ENCODE measurements at regions not wholly inside any gene's neighbourhood (a gene's known extent, or its start where the extent isn't known, plus 50 kb on each side); places are given as distances from the start of the nearest gene placed in this dataset.

GRCh38 chr18:45317948-45318640 lies 297.2 kb upstream of the SLC14A2 start:
- Histone ChIP-seq H3K4me3 (ENCODE audit: low read depth, low read length) (no peak overlapping the region), H3K4me1 (no peaks in the 10 kb centered on the region), H3K9me3 (no peaks in the 10 kb centered on the region), H3K27me3 (replicated peaks; ENCODE audit: control insufficient read depth, insufficient read depth, low read length) (no peaks in the 10 kb centered on the region), H3K36me3 (ENCODE audit: control insufficient read depth, insufficient read depth, low read length) (no peaks in the 10 kb centered on the region)
- Mint-ChIP-seq H3K27ac (ENCODE audit: unreplicated experiment) (no peak overlapping the region), H3K9me3 (ENCODE audit: unreplicated experiment) (no peaks in the 10 kb centered on the region), H3K4me1 (ENCODE audit: low read depth, unreplicated experiment) (no peaks in the 10 kb centered on the region), H3K36me3 (ENCODE audit: insufficient read depth, unreplicated experiment) (no peaks in the 10 kb centered on the region), H3K27me3 (ENCODE audit: insufficient read depth, unreplicated experiment) (no peaks in the 10 kb centered on the region), H3K4me3 (ENCODE audit: unreplicated experiment) (no peak overlapping the region)
- intact Hi-C loops (cut with micrococcal nuclease; ENCODE audit: unreplicated experiment): loop anchor here (5.0 kb wide), 1 partner anchor 64 kb away; no protein-coding TSS in a partner anchor
- ChIA-PET CTCF (interaction anchor here (1.2 kb wide), 1 partner anchor 107 kb away, joined by 3 read pairs; no protein-coding TSS in a partner anchor), POLR2A (no interaction called here)
- no TSS peak for BruUV-seq (replicated peaks)
- TF ChIP-seq, protein P1, sequence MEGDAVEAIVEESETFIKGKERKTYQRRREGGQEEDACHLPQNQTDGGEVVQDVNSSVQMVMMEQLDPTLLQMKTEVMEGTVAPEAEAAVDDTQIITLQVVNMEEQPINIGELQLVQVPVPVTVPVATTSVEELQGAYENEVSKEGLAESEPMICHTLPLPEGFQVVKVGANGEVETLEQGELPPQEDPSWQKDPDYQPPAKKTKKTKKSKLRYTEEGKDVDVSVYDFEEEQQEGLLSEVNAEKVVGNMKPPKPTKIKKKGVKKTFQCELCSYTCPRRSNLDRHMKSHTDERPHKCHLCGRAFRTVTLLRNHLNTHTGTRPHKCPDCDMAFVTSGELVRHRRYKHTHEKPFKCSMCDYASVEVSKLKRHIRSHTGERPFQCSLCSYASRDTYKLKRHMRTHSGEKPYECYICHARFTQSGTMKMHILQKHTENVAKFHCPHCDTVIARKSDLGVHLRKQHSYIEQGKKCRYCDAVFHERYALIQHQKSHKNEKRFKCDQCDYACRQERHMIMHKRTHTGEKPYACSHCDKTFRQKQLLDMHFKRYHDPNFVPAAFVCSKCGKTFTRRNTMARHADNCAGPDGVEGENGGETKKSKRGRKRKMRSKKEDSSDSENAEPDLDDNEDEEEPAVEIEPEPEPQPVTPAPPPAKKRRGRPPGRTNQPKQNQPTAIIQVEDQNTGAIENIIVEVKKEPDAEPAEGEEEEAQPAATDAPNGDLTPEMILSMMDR (IDR thresholded peaks at IDR 0.05; ENCODE audit: insufficient read depth in 1 of 2, low read depth in 1 of 2, low read length in 1 of 2, severe bottlenecking in 1 of 2, unreplicated experiment in 1 of 2): no peak
- no peak for DNase-seq

DNA sequence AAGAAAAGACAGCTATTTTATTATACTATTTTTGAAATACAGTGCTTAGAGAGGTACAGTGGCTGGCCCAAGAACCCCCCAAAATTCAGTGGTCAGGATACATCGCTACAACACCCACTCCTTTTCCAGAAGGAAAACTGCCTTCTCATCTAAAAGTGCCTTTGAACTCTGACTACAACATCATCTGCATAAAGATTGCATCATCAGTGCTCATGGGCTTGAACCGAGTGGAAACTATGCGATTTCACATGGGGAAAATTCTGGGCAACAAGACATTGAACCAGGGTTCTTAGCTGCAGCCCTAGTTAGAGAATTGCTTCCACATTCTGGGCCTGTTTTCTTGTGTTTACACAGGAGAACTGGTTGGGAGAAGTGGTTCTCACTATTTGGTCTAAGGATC lies 294.6 kb upstream of the SLC14A2 start:
- H3K27ac Mint-ChIP-seq (ENCODE audit: unreplicated experiment): no peak overlapping the region
- H3K4me3 ChIP-seq (ENCODE audit: low read depth, low read length): no peak overlapping the region
- no peaks in the 10 kb centered on the region for H3K36me3 Mint-ChIP-seq (ENCODE audit: insufficient read depth, unreplicated experiment)
- H3K27me3 ChIP-seq (replicated peaks; ENCODE audit: control insufficient read depth, insufficient read depth, low read length): no peaks in the 10 kb centered on the region
- no peaks in the 10 kb centered on the region for H3K36me3 ChIP-seq (ENCODE audit: control insufficient read depth, insufficient read depth, low read length)
- no peaks in the 10 kb centered on the region for H3K27me3 Mint-ChIP-seq (ENCODE audit: insufficient read depth, unreplicated experiment)
- no peak overlapping the region for H3K4me3 Mint-ChIP-seq (ENCODE audit: unreplicated experiment)
- H3K9me3 Mint-ChIP-seq (ENCODE audit: unreplicated experiment): no peaks in the 10 kb centered on the region
- no peaks in the 10 kb centered on the region for H3K4me1 Mint-ChIP-seq (ENCODE audit: low read depth, unreplicated experiment)
- DNase-seq: no peak
- POLR2A ChIA-PET: no interaction called here
- TF ChIP-seq, protein P1 (IDR thresholded peaks at IDR 0.05; ENCODE audit: insufficient read depth in 1 of 2, low read depth in 1 of 2, low read length in 1 of 2, severe bottlenecking in 1 of 2, unreplicated experiment in 1 of 2): no peak
- intact Hi-C loops (cut with micrococcal nuclease; ENCODE audit: unreplicated experiment): no loop called here
- no peaks in the 10 kb centered on the region for H3K9me3 ChIP-seq
- H3K4me1 ChIP-seq: no peaks in the 10 kb centered on the region
- CTCF ChIA-PET: no interaction called here
- no TSS peak for BruUV-seq (replicated peaks)

- TF ChIP-seq, protein P1 (IDR thresholded peaks at IDR 0.05; ENCODE audit: insufficient read depth in 1 of 2, low read depth in 1 of 2, low read length in 1 of 2, severe bottlenecking in 1 of 2, unreplicated experiment in 1 of 2): no peak
- H3K4me3 ChIP-seq (ENCODE audit: low read depth, low read length): no peak overlapping the region
- H3K36me3 ChIP-seq (ENCODE audit: control insufficient read depth, insufficient read depth, low read length): no peaks in the 10 kb centered on the region
- no peaks in the 10 kb centered on the region for H3K9me3 ChIP-seq
- ChIA-PET POLR2A (no interaction called here), CTCF (no interaction called here)
- no peaks in the 10 kb centered on the region for H3K36me3 Mint-ChIP-seq (ENCODE audit: insufficient read depth, unreplicated experiment)
- no peaks in the 10 kb centered on the region for H3K4me1 Mint-ChIP-seq (ENCODE audit: low read depth, unreplicated experiment)
- no peaks in the 10 kb centered on the region for H3K27me3 Mint-ChIP-seq (ENCODE audit: insufficient read depth, unreplicated experiment)
- no peak overlapping the region for H3K4me3 Mint-ChIP-seq (ENCODE audit: unreplicated experiment)
- no peaks in the 10 kb centered on the region for H3K27me3 ChIP-seq (replicated peaks; ENCODE audit: control insufficient read depth, insufficient read depth, low read length)
- intact Hi-C loops (cut with micrococcal nuclease; ENCODE audit: unreplicated experiment): no loop called here
- DNase-seq: no peak
- H3K9me3 Mint-ChIP-seq (ENCODE audit: unreplicated experiment): no peaks in the 10 kb centered on the region
- no peak overlapping the region for H3K27ac Mint-ChIP-seq (ENCODE audit: unreplicated experiment)
- no peaks in the 10 kb centered on the region for H3K4me1 ChIP-seq
- no TSS peak for BruUV-seq (replicated peaks)
Observed at GRCh38 chr18:45321520-45321919, 293.8 kb upstream of the SLC14A2 start.

All from Caco-2 (cell line).